ENCODE measurements at regions not wholly inside any gene's neighbourhood (a gene's known extent, or its start where the extent isn't known, plus 50 kb on each side); places are given as distances from the start of the nearest gene placed in this dataset.
"Not testable (repeated sequence)": the region's sequence is repeated elsewhere in the genome, so short reads cannot be mapped to it uniquely, and the experiment has no call there.

GRCh38 chr7:106346678-106347217 is 62.0 kb upstream of the NAMPT start:
- Histone ChIP-seq H3K27ac (ENCODE audit: low read depth in 1 of 3, low read length in 2 of 3) (no peak overlapping the region), H3K4me1 (ENCODE audit: control insufficient read depth in 3 of 3, insufficient read depth in 2 of 3, low read depth in 1 of 3, low read length in 2 of 3) (peaks cover 0 to 3% (median 0%) of the 10 kb centered on the region in 3 donors), H3K9me3 (ENCODE audit: control insufficient read depth in 2 of 2, insufficient read depth in 1 of 2, low read depth in 1 of 2, low read length in 1 of 2) (peaks cover 1 to 21% of the 10 kb centered on the region in 2 donors), H3K4me3 (ENCODE audit: low read depth in 1 of 3, low read length in 3 of 3) (no peak overlapping the region), H3K27me3 (ENCODE audit: control insufficient read depth in 3 of 3, insufficient read depth in 3 of 3, low read length in 3 of 3) (no peaks in the 10 kb centered on the region), H3K36me3 (ENCODE audit: control insufficient read depth in 3 of 3, insufficient read depth in 2 of 3, low read depth in 1 of 3, low read length in 3 of 3) (no peaks in the 10 kb centered on the region)
- WGBS, 3 donors = 60 to 78% (median 75%) methylated on average over 2 of the region's 2 CpGs
- DNase-seq (peak in 1 of 2 donors; percentile 45), FAIRE-seq (no peak)

DNA sequence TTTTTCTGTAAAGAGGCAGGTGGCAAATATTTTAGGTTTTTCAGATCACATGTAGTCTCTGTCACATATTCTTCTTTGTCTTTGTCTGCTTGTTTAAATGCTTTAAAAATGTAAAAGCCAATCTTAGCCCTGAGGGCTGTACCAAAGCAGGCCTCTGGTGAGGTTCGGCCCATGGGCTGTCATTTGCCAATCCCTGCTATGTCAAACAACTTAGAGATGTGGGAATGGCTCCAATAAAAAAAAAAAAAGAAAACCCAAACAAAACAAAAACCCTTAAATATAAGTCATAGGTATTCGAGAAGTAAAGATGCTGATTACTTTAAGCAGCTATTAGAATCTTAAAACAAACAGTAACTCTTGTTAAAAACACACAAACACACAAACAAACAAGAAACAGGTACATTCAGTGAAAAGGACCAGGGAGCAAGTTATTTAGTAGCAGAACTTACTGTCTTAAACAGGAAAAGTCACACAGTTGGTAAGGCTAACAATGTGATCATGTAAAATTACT is 61.4 kb upstream of the NAMPT start:
- Histone ChIP-seq H3K36me3 (ENCODE audit: control insufficient read depth in 3 of 3, insufficient read depth in 2 of 3, low read depth in 1 of 3, low read length in 3 of 3) (no peaks in the 10 kb centered on the region), H3K4me3 (ENCODE audit: low read depth in 1 of 3, low read length in 3 of 3) (no peak overlapping the region), H3K27ac (ENCODE audit: low read depth in 1 of 3, low read length in 2 of 3) (no peak overlapping the region), H3K9me3 (ENCODE audit: control insufficient read depth in 2 of 2, insufficient read depth in 1 of 2, low read depth in 1 of 2, low read length in 1 of 2) (peaks cover 1 to 24% of the 10 kb centered on the region in 2 donors), H3K4me1 (ENCODE audit: control insufficient read depth in 3 of 3, insufficient read depth in 2 of 3, low read depth in 1 of 3, low read length in 2 of 3) (peaks cover 0 to 3% (median 0%) of the 10 kb centered on the region in 3 donors), H3K27me3 (ENCODE audit: control insufficient read depth in 3 of 3, insufficient read depth in 3 of 3, low read length in 3 of 3) (no peaks in the 10 kb centered on the region)
- DNase-seq (no peak), FAIRE-seq (no peak)
- WGBS, 3 donors = 82 to 90% (median 88%) methylated on average over 2 of the region's 2 CpGs

GRCh38 chr7:106345421-106346166 is 60.8 kb upstream of the NAMPT start:
- Histone ChIP-seq H3K4me3 (ENCODE audit: low read depth in 1 of 3, low read length in 3 of 3) (no peak overlapping the region), H3K36me3 (ENCODE audit: control insufficient read depth in 3 of 3, insufficient read depth in 2 of 3, low read depth in 1 of 3, low read length in 3 of 3) (no peaks in the 10 kb centered on the region), H3K27ac (ENCODE audit: low read depth in 1 of 3, low read length in 2 of 3) (peak overlapping the region in 1 of 3 donors; percentile 27), H3K27me3 (ENCODE audit: control insufficient read depth in 3 of 3, insufficient read depth in 3 of 3, low read length in 3 of 3) (no peaks in the 10 kb centered on the region), H3K9me3 (ENCODE audit: control insufficient read depth in 2 of 2, insufficient read depth in 1 of 2, low read depth in 1 of 2, low read length in 1 of 2) (peaks cover 1 to 30% of the 10 kb centered on the region in 2 donors), H3K4me1 (ENCODE audit: control insufficient read depth in 3 of 3, insufficient read depth in 2 of 3, low read depth in 1 of 3, low read length in 2 of 3) (peaks cover 0 to 3% (median 0%) of the 10 kb centered on the region in 3 donors)
- WGBS, 3 donors = 72 to 85% (median 79%) methylated on average over 2 of the region's 2 CpGs
- no peak for DNase-seq
- no peak for FAIRE-seq

GRCh38 chr7:106344861-106345260 is 60.1 kb upstream of the NAMPT start:
- Histone ChIP-seq H3K4me1 (ENCODE audit: control insufficient read depth in 3 of 3, insufficient read depth in 2 of 3, low read depth in 1 of 3, low read length in 2 of 3) (peaks cover 0 to 3% (median 0%) of the 10 kb centered on the region in 3 donors), H3K27ac (ENCODE audit: low read depth in 1 of 3, low read length in 2 of 3) (no peak overlapping the region), H3K27me3 (ENCODE audit: control insufficient read depth in 3 of 3, insufficient read depth in 3 of 3, low read length in 3 of 3) (no peaks in the 10 kb centered on the region), H3K4me3 (ENCODE audit: low read depth in 1 of 3, low read length in 3 of 3) (no peak overlapping the region), H3K9me3 (ENCODE audit: control insufficient read depth in 2 of 2, insufficient read depth in 1 of 2, low read depth in 1 of 2, low read length in 1 of 2) (peaks cover 0 to 30% of the 10 kb centered on the region in 2 donors), H3K36me3 (ENCODE audit: control insufficient read depth in 3 of 3, insufficient read depth in 2 of 3, low read depth in 1 of 3, low read length in 3 of 3) (no peaks in the 10 kb centered on the region)
- DNase-seq (no peak), FAIRE-seq (no peak)
- WGBS, 3 donors = 83 to 95% (median 86%) methylated on average over 4 of the region's 4 CpGs

DNA sequence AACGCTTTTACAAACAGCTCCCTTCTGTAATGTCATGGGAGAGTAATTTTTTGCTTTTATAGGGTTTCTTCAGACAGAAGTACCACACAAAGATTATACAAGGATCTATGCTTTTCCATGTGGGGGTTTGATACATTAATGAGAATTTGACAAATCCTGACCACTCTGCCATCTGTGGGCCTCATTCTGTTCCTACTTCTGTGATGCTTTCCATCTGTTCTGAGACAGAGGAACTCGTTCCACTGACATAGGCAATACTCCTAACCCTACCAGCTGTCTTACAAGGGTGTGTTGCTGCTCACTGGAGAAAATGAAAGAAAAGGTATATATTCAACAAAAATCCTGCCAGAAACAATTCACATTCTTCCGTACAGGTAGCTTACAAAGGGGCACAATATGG is 59.4 kb upstream of the NAMPT start:
- no peak for FAIRE-seq
- H3K27ac ChIP-seq (ENCODE audit: low read depth in 1 of 3, low read length in 2 of 3) = peak overlapping the region in 1 of 3 donors; percentile 23

GRCh38 chr7:106342049-106342448 is 57.3 kb upstream of the NAMPT start:
- peaks cover 0 to 29% of the 10 kb centered on the region in 2 donors for H3K9me3 ChIP-seq (ENCODE audit: control insufficient read depth in 2 of 2, insufficient read depth in 1 of 2, low read depth in 1 of 2, low read length in 1 of 2)
- H3K36me3 ChIP-seq (ENCODE audit: control insufficient read depth in 3 of 3, insufficient read depth in 2 of 3, low read depth in 1 of 3, low read length in 3 of 3); FAIRE-seq; H3K4me3 ChIP-seq (ENCODE audit: low read depth in 1 of 3, low read length in 3 of 3); H3K27me3 ChIP-seq (ENCODE audit: control insufficient read depth in 3 of 3, insufficient read depth in 3 of 3, low read length in 3 of 3); DNase-seq; H3K4me1 ChIP-seq (ENCODE audit: control insufficient read depth in 3 of 3, insufficient read depth in 2 of 3, low read depth in 1 of 3, low read length in 2 of 3); H3K27ac ChIP-seq (ENCODE audit: low read depth in 1 of 3, low read length in 2 of 3): not testable (repeated sequence)
- WGBS, 3 donors = 74 to 80% (median 78%) methylated on average over 3 of the region's 3 CpGs

More for the DNA sequence above, 59.4 kb upstream of the NAMPT start:
- Histone ChIP-seq H3K27me3 (ENCODE audit: control insufficient read depth in 3 of 3, insufficient read depth in 3 of 3, low read length in 3 of 3) (no peaks in the 10 kb centered on the region), H3K4me1 (ENCODE audit: control insufficient read depth in 3 of 3, insufficient read depth in 2 of 3, low read depth in 1 of 3, low read length in 2 of 3) (peaks cover 0 to 3% (median 0%) of the 10 kb centered on the region in 3 donors), H3K36me3 (ENCODE audit: control insufficient read depth in 3 of 3, insufficient read depth in 2 of 3, low read depth in 1 of 3, low read length in 3 of 3) (no peaks in the 10 kb centered on the region), H3K4me3 (ENCODE audit: low read depth in 1 of 3, low read length in 3 of 3) (no peak overlapping the region), H3K9me3 (ENCODE audit: control insufficient read depth in 2 of 2, insufficient read depth in 1 of 2, low read depth in 1 of 2, low read length in 1 of 2) (peaks cover 0 to 26% of the 10 kb centered on the region in 2 donors)
- no peak for DNase-seq
- 80 to 83% (median 80%) methylated on average over 3 of the region's 3 CpGs for WGBS, 3 donors

DNA sequence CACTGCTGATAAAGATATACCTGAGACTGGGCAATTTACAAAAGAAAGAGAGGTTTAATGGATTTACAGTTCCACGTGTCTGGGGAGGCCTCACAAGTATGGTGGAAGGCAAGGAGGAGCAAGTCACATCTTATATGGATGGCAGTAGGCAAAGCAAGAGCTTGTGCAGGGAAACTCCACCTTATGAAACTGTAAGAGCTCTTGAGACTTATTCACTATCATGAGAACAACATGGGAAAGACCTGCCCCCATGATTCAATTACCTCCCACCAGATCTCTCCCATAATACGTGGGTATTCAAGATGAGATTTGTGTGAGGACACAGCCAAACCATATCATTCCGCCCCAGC is 55.4 kb upstream of the NAMPT start:
- WGBS, 3 donors = 67 to 72% (median 68%) methylated on average over 3 of the region's 3 CpGs
- H3K9me3 ChIP-seq (ENCODE audit: control insufficient read depth in 2 of 2, insufficient read depth in 1 of 2, low read depth in 1 of 2, low read length in 1 of 2) = peaks cover 0 to 37% of the 10 kb centered on the region in 2 donors
- not testable (repeated sequence) for FAIRE-seq

GRCh38 chr7:106339513-106340246 is 54.9 kb upstream of the NAMPT start:
- no peak for DNase-seq
- FAIRE-seq = no peak
- Histone ChIP-seq H3K27me3 (ENCODE audit: control insufficient read depth in 3 of 3, insufficient read depth in 3 of 3, low read length in 3 of 3) (no peaks in the 10 kb centered on the region), H3K4me1 (ENCODE audit: control insufficient read depth in 3 of 3, insufficient read depth in 2 of 3, low read depth in 1 of 3, low read length in 2 of 3) (no peaks in the 10 kb centered on the region), H3K36me3 (ENCODE audit: control insufficient read depth in 3 of 3, insufficient read depth in 2 of 3, low read depth in 1 of 3, low read length in 3 of 3) (no peaks in the 10 kb centered on the region), H3K27ac (ENCODE audit: low read depth in 1 of 3, low read length in 2 of 3) (no peak overlapping the region), H3K9me3 (ENCODE audit: control insufficient read depth in 2 of 2, insufficient read depth in 1 of 2, low read depth in 1 of 2, low read length in 1 of 2) (peaks cover 0 to 37% of the 10 kb centered on the region in 2 donors), H3K4me3 (ENCODE audit: low read depth in 1 of 3, low read length in 3 of 3) (no peak overlapping the region)
- 18 to 91% (median 78%) methylated on average over 1 of the region's 1 CpG for WGBS, 3 donors

More for the DNA sequence above, 55.4 kb upstream of the NAMPT start:
- H3K4me3 ChIP-seq (ENCODE audit: low read depth in 1 of 3, low read length in 3 of 3); H3K27ac ChIP-seq (ENCODE audit: low read depth in 1 of 3, low read length in 2 of 3); H3K4me1 ChIP-seq (ENCODE audit: control insufficient read depth in 3 of 3, insufficient read depth in 2 of 3, low read depth in 1 of 3, low read length in 2 of 3); H3K36me3 ChIP-seq (ENCODE audit: control insufficient read depth in 3 of 3, insufficient read depth in 2 of 3, low read depth in 1 of 3, low read length in 3 of 3); H3K27me3 ChIP-seq (ENCODE audit: control insufficient read depth in 3 of 3, insufficient read depth in 3 of 3, low read length in 3 of 3); DNase-seq: not testable (repeated sequence)
